ENCODE measurements at regions not wholly inside any gene's neighbourhood (a gene's known extent, or its start where the extent isn't known, plus 50 kb on each side); places are given as distances from the start of the nearest gene placed in this dataset.

DNA sequence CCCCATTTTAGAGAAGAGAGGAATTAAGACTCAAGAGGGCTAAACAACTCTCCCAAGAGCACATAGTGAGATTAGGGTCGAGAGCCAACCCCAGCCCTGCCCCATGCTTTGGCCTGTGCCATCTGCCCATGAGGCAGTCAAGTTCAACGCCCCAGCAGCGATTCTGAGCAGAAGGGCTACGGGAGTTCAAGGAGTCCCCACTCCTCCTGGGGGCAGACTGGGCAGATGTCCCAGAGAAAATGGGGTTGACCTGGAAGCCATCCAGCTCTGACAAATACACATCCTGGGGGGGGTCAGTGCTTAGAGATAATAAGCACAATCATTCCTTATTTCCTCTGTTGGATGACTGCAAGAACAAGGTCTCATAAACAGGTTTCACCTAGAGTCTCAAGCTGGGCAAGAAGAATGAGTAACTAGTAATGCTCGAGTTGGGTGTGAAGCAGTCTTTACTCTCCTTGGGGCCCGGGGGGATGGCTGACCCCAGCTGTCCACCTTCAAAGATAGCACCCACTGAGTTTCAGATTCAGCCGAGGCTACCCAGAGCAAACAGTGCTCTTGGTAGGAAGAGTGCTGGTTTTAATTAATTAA, 716.4 kb downstream of the RNF144A start:
- TF ChIP-seq, protein P1, sequence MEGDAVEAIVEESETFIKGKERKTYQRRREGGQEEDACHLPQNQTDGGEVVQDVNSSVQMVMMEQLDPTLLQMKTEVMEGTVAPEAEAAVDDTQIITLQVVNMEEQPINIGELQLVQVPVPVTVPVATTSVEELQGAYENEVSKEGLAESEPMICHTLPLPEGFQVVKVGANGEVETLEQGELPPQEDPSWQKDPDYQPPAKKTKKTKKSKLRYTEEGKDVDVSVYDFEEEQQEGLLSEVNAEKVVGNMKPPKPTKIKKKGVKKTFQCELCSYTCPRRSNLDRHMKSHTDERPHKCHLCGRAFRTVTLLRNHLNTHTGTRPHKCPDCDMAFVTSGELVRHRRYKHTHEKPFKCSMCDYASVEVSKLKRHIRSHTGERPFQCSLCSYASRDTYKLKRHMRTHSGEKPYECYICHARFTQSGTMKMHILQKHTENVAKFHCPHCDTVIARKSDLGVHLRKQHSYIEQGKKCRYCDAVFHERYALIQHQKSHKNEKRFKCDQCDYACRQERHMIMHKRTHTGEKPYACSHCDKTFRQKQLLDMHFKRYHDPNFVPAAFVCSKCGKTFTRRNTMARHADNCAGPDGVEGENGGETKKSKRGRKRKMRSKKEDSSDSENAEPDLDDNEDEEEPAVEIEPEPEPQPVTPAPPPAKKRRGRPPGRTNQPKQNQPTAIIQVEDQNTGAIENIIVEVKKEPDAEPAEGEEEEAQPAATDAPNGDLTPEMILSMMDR (IDR thresholded peaks at IDR 0.05): no peak
- TF ChIP-seq POLR2A (IDR thresholded peaks at IDR 0.05; ENCODE audit: low read depth): no peak
- TF ChIP-seq POLR2AphosphoS5 (IDR thresholded peaks at IDR 0.05): no peak

Measured in esophagus muscularis mucosa (tissue), 3 donors.